GM18508 (cell line): ENCODE measurements at regions not wholly inside any gene's neighbourhood (a gene's known extent, or its start where the extent isn't known, plus 50 kb on each side); places are given as distances from the start of the nearest gene placed in this dataset.

Source experiments
- ATAC-seq: cut with Tn5 transposase; IDR thresholded peaks from one replicate; pipeline ENCODE4 v1.9.1; 2021; ENCODE audit warnings: moderate number of reproducible peaks; ENCODE audit not compliant: insufficient read depth, unreplicated experiment

GRCh38 chr2:226680719-226681118 is 118.9 kb downstream of the IRS1 start:
- no peak for ATAC-seq

DNA sequence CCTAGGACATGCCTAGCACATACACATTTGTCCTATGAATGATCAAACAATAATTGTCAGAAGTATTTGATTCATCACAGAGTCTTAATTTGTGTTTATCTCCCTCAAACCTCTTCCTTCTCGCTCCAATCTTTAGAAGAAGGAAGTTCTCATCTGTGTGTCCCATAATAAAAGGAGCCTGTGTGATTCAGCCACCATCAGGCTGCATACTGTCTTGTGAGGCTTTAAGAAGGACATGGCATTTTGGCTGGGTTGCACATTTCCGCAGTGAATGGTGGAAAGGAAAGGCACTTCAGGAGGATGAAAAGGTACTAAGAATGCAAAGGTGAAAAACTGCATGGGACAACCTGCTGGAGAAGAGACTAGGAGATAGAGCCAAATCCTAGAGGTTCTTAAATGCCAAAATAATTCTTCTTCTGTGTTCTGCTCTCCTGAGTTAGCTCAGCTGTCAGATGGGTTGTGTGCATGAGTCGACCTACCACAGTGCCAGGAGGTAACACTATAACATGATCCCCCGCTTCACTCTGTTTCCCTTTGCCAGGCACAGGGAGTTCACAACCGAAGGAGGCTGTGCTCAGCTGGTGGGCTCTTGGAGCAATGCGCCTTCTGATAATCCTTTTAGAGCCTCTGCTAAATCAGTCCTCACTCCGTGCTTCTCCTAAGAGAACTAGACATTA is 120.1 kb downstream of the IRS1 start:
- ATAC-seq: no peak

DNA sequence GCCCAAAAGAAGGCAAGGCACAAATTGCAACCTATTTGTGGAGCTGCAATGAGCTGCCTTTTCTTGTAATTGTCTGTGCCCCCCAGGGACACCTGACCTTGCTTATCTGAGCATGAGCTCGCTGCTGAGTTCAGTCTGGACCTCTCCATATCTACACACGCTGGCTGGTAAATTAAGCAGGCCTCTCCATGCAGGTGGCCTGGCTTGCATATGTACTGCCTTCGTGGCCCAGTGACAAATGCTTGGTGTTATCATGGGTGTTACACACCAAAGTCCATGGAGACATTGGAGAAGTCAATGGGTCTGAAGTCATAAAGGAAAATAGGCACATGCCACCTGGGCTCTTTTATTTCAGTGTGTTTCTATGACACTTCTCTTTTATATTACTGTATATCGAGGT is 121.2 kb downstream of the IRS1 start:
- no peak for ATAC-seq

DNA sequence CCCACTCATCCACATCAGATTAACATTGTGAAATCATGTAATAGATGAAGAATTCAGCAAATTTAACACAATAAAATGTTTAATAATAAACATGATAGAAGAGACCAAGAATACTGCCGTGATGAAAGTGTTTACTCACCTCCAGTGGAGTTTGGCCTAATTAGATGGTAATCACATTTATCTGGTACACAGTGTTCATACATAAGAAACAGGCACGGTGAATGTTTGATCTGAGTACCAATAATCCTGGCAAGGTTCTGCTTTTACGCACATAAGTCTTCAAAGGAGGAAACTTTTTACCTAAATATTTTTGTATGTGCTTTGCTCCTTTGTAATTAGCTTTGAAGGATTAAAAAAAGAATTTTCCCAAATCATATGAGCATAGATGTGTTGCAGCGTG is 122.5 kb downstream of the IRS1 start:
- no peak for ATAC-seq

GRCh38 chr2:226676618-226677017 is 123.0 kb downstream of the IRS1 start:
- ATAC-seq: no peak

GRCh38 chr2:226674123-226674522 is 125.5 kb downstream of the IRS1 start:
- ATAC-seq: no peak

DNA sequence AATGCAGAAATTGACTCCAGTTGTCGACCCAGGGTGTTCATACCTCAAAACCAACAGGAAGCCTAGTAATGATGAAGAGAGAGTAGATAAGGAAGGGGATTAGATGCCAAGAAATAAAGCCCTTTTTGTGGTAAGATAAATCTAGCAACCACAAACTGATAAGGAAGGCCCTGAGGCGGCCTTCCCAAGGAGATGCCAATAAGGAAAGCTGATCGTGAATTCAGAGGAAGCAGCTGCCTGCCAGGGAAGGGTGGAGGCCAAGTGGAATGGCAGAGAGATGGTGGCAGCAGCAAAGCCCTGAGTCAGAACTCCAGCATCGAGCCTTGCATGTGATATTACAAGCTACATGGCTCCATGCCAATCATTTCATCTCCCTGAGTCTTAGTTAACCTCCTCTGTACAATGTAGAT is 126.3 kb downstream of the IRS1 start:
- no peak for ATAC-seq

- no peak for ATAC-seq
Observed at GRCh38 chr2:226671141-226671676, 128.4 kb downstream of the IRS1 start.

DNA sequence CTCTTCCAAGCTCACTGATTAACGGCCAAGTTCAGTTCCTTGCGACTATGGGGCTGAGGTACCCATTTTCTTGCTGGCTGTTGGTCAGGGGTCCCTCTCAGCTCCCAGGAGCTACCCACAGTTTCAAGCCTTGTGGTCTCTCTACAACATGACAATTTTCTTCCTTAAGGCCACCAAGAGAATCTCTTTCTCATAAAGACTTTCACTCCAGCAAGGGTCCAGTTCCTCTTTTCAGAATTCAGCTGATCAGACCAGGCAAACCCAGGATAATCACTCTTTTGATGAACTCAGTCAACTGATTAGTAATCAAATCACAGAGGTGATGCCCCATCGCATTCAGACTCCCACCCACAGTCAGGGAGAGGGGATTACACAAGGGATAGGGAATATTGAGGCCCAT is 129.7 kb downstream of the IRS1 start:
- no peak for ATAC-seq

DNA sequence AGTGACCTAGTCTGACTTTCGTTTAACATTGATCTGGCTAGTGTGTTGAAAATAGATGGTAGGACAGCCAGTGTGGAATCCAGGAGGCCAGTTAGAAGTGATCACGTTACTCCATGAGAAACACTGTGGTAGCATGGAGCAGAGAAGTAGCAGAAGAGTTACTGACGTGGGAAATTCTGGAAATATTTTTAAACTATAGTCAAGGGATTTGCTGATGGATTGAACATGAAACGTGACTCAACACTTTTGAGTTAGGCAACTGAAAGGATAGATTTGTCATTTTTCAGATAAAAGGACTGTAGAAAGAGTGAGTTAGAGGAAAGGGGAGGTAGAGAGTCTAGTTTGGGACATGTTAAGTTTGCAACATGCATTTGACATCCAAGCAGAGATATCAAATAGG is 130.4 kb downstream of the IRS1 start:
- no peak for ATAC-seq

DNA sequence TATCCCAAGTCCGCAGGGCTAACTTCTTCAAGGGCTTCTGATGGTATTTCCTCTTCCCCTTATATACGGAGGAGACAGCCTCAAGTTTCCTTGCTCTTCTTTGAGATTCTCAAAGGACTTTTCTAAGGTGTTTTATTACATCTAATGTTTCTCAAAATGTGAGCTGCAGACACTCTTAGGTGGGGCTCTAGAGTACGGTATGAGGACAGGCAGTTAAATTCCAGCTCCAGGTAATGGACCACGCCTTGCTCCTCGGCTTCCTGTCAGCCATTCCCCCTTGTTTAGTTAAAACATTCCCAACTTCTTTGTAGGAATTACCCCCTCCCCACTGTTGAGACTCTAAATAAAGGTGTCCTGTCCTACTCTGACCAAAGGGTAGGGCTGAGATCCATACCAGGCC is 131.9 kb downstream of the IRS1 start:
- no peak for ATAC-seq

DNA sequence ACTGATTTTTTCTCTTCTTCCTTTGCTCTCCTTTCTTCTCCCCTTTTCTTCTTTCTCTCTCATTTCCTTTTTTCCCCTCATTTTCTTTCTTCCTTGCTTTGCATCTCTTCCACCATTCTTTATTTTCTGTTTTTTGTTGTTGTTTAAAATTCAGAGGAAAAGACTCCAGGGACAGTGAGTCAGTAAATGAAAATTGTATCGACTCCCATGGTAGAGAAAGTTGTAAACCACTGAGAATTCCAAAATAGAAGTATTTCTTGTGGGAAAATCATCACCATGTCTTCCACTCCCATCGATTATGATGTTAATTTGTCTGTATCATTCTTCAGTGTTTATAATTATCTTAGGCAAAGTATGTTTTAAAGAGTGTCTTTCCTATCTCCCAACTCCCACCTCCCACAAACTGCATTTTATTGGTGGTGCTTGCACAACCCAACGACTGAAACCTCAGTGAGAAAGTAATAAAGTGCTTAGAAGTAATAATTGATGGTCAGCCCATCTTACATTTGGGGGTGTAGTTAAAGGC is 134.3 kb downstream of the IRS1 start:
- ATAC-seq: no peak

GRCh38 chr2:226664661-226665060 is 135.0 kb downstream of the IRS1 start:
- ATAC-seq: no peak

- ATAC-seq: no peak
Observed at GRCh38 chr2:226664140-226664539, 135.5 kb downstream of the IRS1 start.

- ATAC-seq: no peak
Observed at GRCh38 chr2:226661789-226662545, 137.7 kb downstream of the IRS1 start.

- no peak for ATAC-seq
Observed at GRCh38 chr2:226660526-226660925, 139.1 kb downstream of the IRS1 start.

GRCh38 chr2:226660124-226660523 is 139.5 kb downstream of the IRS1 start:
- no peak for ATAC-seq

DNA sequence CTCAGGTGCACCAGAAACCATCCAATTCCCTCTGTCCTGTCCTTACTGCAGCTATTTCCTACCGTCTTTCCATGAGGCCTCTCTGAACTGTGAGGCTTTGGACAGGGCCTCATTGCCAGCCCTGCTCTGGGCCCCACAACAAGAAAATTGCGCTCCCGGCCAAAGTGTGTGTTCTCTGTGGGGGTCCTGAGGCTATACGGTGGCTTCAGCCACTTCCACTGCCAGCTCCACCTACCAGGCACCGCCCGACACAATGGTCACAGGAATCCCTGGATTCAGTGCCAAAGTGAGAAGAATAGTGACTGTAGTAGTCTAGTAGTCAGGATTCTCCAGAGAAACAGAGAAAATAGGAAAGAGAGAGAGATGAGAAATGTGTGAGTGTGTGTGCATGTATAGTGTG is 140.2 kb downstream of the IRS1 start:
- no peak for ATAC-seq

DNA sequence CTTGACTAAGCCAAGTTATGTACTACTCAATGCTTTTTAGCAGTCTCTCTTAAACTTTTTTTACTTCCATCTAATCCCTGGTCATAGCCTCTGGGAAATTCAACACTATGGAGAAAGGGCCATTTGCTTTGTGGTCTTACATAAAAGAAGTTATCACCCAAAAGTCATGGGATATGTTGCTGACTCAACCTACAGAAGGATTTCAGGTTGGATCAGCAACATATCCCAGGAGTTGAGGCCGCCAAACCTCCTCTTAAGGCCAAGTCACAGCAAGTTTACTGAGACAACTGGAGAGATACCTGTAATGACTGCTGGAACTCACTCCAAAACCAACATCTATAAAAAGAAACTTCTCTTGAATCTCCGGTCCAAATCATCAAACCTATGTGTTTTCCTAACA is 141.1 kb downstream of the IRS1 start:
- ATAC-seq: no peak

DNA sequence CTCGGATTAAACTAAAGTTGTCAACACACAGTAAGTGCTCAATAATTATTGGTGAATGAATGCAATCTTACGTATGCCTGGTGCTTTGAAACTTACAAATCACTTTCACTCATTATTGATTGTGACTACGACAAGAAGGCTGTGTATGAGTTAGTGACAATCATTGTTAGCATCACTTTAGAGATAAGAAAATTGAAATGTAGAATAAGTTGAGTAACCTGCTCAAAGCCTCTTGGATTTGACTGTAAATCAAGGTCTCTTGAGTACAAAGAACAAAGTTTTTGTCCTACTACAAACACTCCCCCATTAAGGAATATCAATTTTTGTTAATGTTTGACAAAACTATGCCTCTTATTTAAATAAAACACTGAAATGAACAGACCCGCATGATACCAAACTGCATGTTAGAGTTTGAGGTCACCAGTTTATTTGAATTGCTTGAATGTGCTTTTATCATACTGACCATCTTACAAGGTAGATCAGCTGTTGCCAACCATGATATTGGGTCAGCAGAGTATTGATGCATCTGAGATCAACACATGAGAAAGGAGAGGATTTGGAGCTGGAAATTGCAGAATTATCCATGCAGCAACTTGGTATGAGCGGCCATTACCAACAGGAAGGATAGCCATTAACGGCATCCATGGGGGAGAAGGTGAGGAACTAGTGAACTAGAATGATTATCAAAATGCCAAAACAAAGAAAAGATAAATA is 142.1 kb downstream of the IRS1 start:
- ATAC-seq: no peak

- no peak for ATAC-seq
Observed at GRCh38 chr2:226656367-226656766, 143.3 kb downstream of the IRS1 start.
